Loucy (cell line): ENCODE measurements at regions not wholly inside any gene's neighbourhood (a gene's known extent, or its start where the extent isn't known, plus 50 kb on each side); places are given as distances from the start of the nearest gene placed in this dataset.

Source experiments
- CTCF ChIP-seq: fragments of 200-600 bp; sonication (generic); conservative IDR thresholded peaks from 2 replicates; pipeline ENCODE4 v1.5.1; 2014; ENCODE audit warnings: mild to moderate bottlenecking, antibody characterized with exemption, low read length
- EZH2phosphoT487 ChIP-seq: fragments of 200-600 bp; IDR thresholded peaks from 2 replicates; pipeline ENCODE4 v1.6.1; 2018; ENCODE audit warnings: antibody characterized with exemption, mild to moderate bottlenecking, moderate library complexity, borderline replicate concordance

GRCh38 chr1:184254849-184255248 lies 132.0 kb upstream of the C1orf21 start:
- no peak for TF ChIP-seq CTCF
- no peak for TF ChIP-seq EZH2phosphoT487
